Right lobe of liver (tissue), 4 donors: ENCODE measurements at regions not wholly inside any gene's neighbourhood (a gene's known extent, or its start where the extent isn't known, plus 50 kb on each side); places are given as distances from the start of the nearest gene placed in this dataset.

ENCODE experiments used
- POLR2A ChIP-seq: fragments of 450-650 bp; IDR thresholded peaks from one replicate; pipeline ENCODE4 v1.6.1; 2017; ENCODE audit warnings: antibody characterized with exemption, mild to moderate bottlenecking
- TF ChIP-seq, protein P1 (sequence below), 4 donors: fragments of 200-600 bp in 3 of 4; fragments of 450-650 bp in 1 of 4; IDR thresholded peaks; one replicate each; pipeline versions ENCODE4 v1.5.1 to v1.8.0; 2016 to 2022; ENCODE audit warnings: antibody characterized with exemption in 4 of 4, mild to moderate bottlenecking in 2 of 4
- donor health status: DM: no; HTN: no; CAD: no.
- donor health status: DM: no; HTN: no; CAD: no.
- donor health status: DM: no; HTN: yes; CAD: no.

DNA sequence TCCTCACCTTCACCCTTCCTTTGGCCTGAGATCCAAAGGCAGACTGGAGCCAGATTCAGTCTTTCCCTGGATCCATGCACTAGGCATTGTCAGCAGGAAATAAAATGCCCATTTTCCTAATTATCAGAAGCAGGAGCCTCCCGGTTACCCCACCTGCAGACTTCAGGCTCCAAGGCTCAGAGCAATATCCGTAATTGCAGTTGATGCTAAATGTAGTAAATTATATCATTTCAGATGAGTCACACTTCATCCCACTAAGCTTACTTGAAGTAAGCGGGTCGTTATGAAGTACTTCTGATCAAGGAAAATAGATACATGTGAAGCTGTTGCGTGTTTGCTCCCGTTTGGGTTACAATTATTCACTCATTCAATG, 110.7 kb upstream of the SFSWAP start:
- TF ChIP-seq, protein P1, sequence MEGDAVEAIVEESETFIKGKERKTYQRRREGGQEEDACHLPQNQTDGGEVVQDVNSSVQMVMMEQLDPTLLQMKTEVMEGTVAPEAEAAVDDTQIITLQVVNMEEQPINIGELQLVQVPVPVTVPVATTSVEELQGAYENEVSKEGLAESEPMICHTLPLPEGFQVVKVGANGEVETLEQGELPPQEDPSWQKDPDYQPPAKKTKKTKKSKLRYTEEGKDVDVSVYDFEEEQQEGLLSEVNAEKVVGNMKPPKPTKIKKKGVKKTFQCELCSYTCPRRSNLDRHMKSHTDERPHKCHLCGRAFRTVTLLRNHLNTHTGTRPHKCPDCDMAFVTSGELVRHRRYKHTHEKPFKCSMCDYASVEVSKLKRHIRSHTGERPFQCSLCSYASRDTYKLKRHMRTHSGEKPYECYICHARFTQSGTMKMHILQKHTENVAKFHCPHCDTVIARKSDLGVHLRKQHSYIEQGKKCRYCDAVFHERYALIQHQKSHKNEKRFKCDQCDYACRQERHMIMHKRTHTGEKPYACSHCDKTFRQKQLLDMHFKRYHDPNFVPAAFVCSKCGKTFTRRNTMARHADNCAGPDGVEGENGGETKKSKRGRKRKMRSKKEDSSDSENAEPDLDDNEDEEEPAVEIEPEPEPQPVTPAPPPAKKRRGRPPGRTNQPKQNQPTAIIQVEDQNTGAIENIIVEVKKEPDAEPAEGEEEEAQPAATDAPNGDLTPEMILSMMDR (IDR thresholded peaks at IDR 0.05), result no peak
- no peak for TF ChIP-seq POLR2A
